ENCODE measurements at regions not wholly inside any gene's neighbourhood (a gene's known extent, or its start where the extent isn't known, plus 50 kb on each side); places are given as distances from the start of the nearest gene placed in this dataset.

GRCh38 chr2:106695919-106696318 is 190.0 kb downstream of the ST6GAL2 start:
- TF ChIP-seq POLR2A (conservative IDR thresholded peaks at IDR 0.05) (no peak), DEAF1 (CRISPR knock-in tag; IDR thresholded peaks at IDR 0.05) (no peak), ZBTB33 (CRISPR knock-in tag; IDR thresholded peaks at IDR 0.05) (no peak), SOX6 (IDR thresholded peaks at IDR 0.05) (no peak)

Data from K562 (cell line).